CD8-positive, alpha-beta memory T cell (primary cell): ENCODE measurements at regions not wholly inside any gene's neighbourhood (a gene's known extent, or its start where the extent isn't known, plus 50 kb on each side); places are given as distances from the start of the nearest gene placed in this dataset.

Experiments used
- CTCF ChIA-PET: fragments of 350-600 bp; sonication (Branson Sonifier 250); formaldehyde crosslinking; loops from one replicate; lab custom pipeline; 2021; ENCODE audit warnings: antibody characterized with exemption; lab: Charles Lee
- POLR2A ChIA-PET: fragments of 350-600 bp; sonication (Branson Sonifier 250); formaldehyde crosslinking; loops from one replicate; lab custom pipeline; 2021; ENCODE audit warnings: antibody characterized with exemption; lab: Charles Lee
- DNase-seq, 5 donors: peaks; one replicate each; pipeline versions ENCODE4 v3.0.0 to v3.0.0-alpha.2; 2020 to 2022; ENCODE audit warnings: mixed read lengths in 1 of 5
- H3K27ac ChIP-seq: one replicate; pipeline ENCODE4 v1.7.0; 2013; ENCODE audit warnings: low read depth, mild to moderate bottlenecking, low read length, moderate library complexity
- H3K27me3 ChIP-seq: 2 replicates; pipeline ENCODE4 v1.7.0; 2013; ENCODE audit warnings: low read length, mild to moderate bottlenecking; ENCODE audit not compliant: insufficient read depth, poor library complexity, severe bottlenecking
- H3K36me3 ChIP-seq: 2 replicates; pipeline ENCODE4 v1.7.0; 2013; ENCODE audit warnings: mild to moderate bottlenecking, low read length, moderate library complexity; ENCODE audit not compliant: insufficient read depth
- H3K4me1 ChIP-seq: 2 replicates; pipeline ENCODE4 v1.7.0; 2013; ENCODE audit warnings: mild to moderate bottlenecking, low read length, moderate library complexity; ENCODE audit not compliant: insufficient read depth
- H3K4me3 ChIP-seq: 2 replicates; pipeline ENCODE4 v1.7.0; 2013; ENCODE audit warnings: mild to moderate bottlenecking, low read length
- H3K9me3 ChIP-seq: 2 replicates; pipeline ENCODE4 v1.7.0; 2013; ENCODE audit warnings: mild to moderate bottlenecking, low read length
- H3K27ac Mint-ChIP-seq, 8 donors: one replicate each; pipeline ENCODE4 v1.8.0; 2020 to 2021; ENCODE audit warnings: mixed read lengths in 8 of 8, mild to moderate bottlenecking in 6 of 8, inconsistent platforms in 3 of 8, moderate library complexity in 3 of 8
- H3K27me3 Mint-ChIP-seq, 2 donors: one replicate each; pipeline ENCODE4 v1.8.0; 2020 to 2021; ENCODE audit warnings: mixed read lengths in 2 of 2, mild to moderate bottlenecking in 1 of 2, moderate library complexity in 1 of 2
- H3K36me3 Mint-ChIP-seq, 3 donors: one replicate each; pipeline ENCODE4 v1.8.0; 2020 to 2021; ENCODE audit warnings: mixed read lengths in 3 of 3, inconsistent platforms in 1 of 3, mild to moderate bottlenecking in 1 of 3
- H3K4me1 Mint-ChIP-seq, 3 donors: one replicate each; pipeline ENCODE4 v1.8.0; 2020 to 2021; ENCODE audit warnings: mixed read lengths in 3 of 3, inconsistent platforms in 1 of 3, mild to moderate bottlenecking in 1 of 3
- H3K4me3 Mint-ChIP-seq, 7 donors: one replicate each; pipeline ENCODE4 v1.8.0; 2020 to 2021; ENCODE audit warnings: mixed read lengths in 7 of 7, mild to moderate bottlenecking in 6 of 7, moderate library complexity in 4 of 7, inconsistent platforms in 2 of 7
- H3K9me3 Mint-ChIP-seq, 5 donors: one replicate each; pipeline ENCODE4 v1.8.0; 2020 to 2022; ENCODE audit warnings: mixed read lengths in 5 of 5, mild to moderate bottlenecking in 3 of 5, moderate library complexity in 2 of 5, inconsistent platforms in 1 of 5

DNA sequence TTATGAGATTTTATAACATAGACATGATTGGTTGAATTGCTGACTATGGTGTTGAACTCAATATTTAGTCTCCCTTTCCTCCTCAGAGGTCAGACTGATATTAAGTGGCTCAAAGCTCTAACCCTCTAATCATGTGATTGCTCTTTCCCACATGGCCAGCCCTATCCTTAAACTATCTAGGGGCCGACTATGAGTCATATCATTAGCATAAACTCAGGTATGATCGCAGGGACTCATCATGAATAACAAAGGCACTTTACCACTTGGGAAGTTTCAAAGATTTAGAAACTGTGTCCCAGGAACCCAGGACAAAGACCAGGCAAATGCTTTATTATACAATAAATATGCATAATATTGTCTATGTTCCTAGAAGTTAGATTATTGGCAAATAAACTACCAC lies 894.6 kb upstream of the NEGR1 start:
- ChIA-PET CTCF (no interaction called here), POLR2A (no interaction called here)
- H3K9me3 Mint-ChIP-seq: peaks cover 2 to 29% (median 5%) of the 10 kb centered on the region in 5 donors
- DNase-seq: no peak
- no peaks in the 10 kb centered on the region for H3K4me1 Mint-ChIP-seq
- Histone ChIP-seq H3K4me1 (no peaks in the 10 kb centered on the region), H3K36me3 (no peaks in the 10 kb centered on the region), H3K27me3 (no peaks in the 10 kb centered on the region), H3K27ac (no peak overlapping the region), H3K9me3 (no peaks in the 10 kb centered on the region), H3K4me3 (no peak overlapping the region)
- H3K36me3 Mint-ChIP-seq: no peaks in the 10 kb centered on the region
- no peaks in the 10 kb centered on the region for H3K27me3 Mint-ChIP-seq
- H3K27ac Mint-ChIP-seq: no peak overlapping the region
- H3K4me3 Mint-ChIP-seq: no peak overlapping the region

DNA sequence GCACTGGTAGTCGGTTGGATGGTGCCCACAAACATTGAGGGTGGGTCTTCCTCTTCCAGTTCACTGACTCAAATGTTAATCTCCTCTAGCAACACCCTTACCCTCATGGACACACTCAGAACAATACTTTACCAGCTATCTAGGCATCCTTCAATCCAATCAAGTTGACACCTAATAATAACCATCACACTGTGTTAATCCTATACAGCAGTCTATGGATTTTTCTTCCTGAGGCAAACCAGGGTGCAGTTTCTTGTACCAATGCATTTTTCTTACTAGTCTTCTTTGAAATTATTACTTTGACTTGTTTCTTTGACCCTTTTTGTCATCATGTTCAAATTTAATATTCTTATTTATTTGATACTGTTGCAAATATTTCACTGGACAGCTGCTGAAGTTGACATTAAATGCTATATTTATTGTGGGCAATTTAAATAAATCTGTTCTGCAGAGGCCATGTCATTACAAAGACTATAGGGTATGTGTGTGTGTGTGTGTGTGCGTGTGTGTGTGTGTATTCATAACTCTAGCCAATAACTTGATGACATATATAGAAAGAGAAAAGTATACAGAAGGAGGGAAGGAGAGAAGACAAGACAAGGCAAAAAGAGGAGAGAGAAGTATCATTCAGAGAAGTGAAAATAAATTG lies 884.8 kb upstream of the NEGR1 start:
- CTCF ChIA-PET: no interaction called here
- no peak overlapping the region for H3K27ac ChIP-seq
- no peaks in the 10 kb centered on the region for H3K9me3 ChIP-seq
- H3K4me3 Mint-ChIP-seq: no peak overlapping the region
- H3K9me3 Mint-ChIP-seq: peaks cover 2 to 37% (median 6%) of the 10 kb centered on the region in 5 donors
- H3K4me1 Mint-ChIP-seq: no peaks in the 10 kb centered on the region
- no peaks in the 10 kb centered on the region for H3K27me3 ChIP-seq
- DNase-seq: no peak
- no peak overlapping the region for H3K27ac Mint-ChIP-seq
- no peaks in the 10 kb centered on the region for H3K36me3 ChIP-seq
- no peaks in the 10 kb centered on the region for H3K4me1 ChIP-seq
- H3K4me3 ChIP-seq: no peak overlapping the region
- H3K36me3 Mint-ChIP-seq: no peaks in the 10 kb centered on the region
- no peaks in the 10 kb centered on the region for H3K27me3 Mint-ChIP-seq
- POLR2A ChIA-PET: no interaction called here

DNA sequence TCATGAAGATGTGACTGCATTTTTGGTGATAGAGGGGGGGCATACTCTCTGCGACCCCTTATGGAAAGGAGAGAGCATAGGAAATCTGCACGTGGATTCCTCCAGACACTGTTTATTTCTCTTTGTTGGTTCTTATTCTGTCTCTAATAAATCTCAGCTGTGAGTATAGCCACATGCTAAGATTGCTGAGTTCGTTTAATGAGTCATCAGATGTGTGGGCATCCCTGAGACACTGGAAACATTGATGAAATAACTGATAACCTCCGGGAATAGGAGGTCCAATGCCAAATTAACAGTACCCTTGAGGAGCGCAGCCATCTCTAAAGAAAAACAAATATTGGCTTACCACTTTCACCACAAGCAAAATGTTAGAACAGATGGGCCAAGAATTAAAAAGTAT lies 880.2 kb upstream of the NEGR1 start:
- Mint-ChIP-seq H3K4me1 (no peaks in the 10 kb centered on the region), H3K27ac (no peak overlapping the region), H3K4me3 (no peak overlapping the region), H3K27me3 (no peaks in the 10 kb centered on the region), H3K9me3 (peaks cover 0 to 34% (median 6%) of the 10 kb centered on the region in 5 donors), H3K36me3 (no peaks in the 10 kb centered on the region)
- Histone ChIP-seq H3K27me3 (no peaks in the 10 kb centered on the region), H3K4me1 (no peaks in the 10 kb centered on the region), H3K27ac (no peak overlapping the region), H3K9me3 (no peaks in the 10 kb centered on the region), H3K36me3 (no peaks in the 10 kb centered on the region), H3K4me3 (no peak overlapping the region)
- no peak for DNase-seq
- ChIA-PET CTCF (no interaction called here), POLR2A (no interaction called here)

DNA sequence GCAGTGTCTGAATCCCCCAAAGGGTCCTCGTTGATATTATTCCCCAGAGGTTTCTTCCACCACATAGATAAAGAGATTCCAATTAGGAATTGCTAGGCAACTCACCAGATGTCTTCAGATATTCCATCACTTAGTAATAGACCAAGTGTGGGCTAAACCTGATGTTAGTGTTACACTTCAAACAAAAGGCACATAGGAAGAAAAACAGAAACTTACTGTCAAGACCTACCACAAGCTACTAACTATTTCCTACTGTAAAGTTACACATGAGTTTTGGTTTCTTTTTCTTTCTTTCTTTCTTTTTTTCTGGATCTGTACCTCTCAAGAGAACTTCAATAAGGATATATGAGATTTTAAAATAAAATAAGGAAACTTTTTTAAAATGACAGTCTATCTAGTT lies 879.1 kb upstream of the NEGR1 start:
- Mint-ChIP-seq H3K27me3 (no peaks in the 10 kb centered on the region), H3K36me3 (no peaks in the 10 kb centered on the region), H3K9me3 (peaks cover 0 to 34% (median 4%) of the 10 kb centered on the region in 5 donors), H3K27ac (no peak overlapping the region), H3K4me1 (no peaks in the 10 kb centered on the region), H3K4me3 (no peak overlapping the region)
- ChIA-PET CTCF (no interaction called here), POLR2A (no interaction called here)
- no peak for DNase-seq
- H3K27me3 ChIP-seq: no peaks in the 10 kb centered on the region
- H3K9me3 ChIP-seq: no peaks in the 10 kb centered on the region
- no peak overlapping the region for H3K27ac ChIP-seq
- no peaks in the 10 kb centered on the region for H3K4me1 ChIP-seq
- H3K4me3 ChIP-seq: no peak overlapping the region
- H3K36me3 ChIP-seq: no peaks in the 10 kb centered on the region

DNA sequence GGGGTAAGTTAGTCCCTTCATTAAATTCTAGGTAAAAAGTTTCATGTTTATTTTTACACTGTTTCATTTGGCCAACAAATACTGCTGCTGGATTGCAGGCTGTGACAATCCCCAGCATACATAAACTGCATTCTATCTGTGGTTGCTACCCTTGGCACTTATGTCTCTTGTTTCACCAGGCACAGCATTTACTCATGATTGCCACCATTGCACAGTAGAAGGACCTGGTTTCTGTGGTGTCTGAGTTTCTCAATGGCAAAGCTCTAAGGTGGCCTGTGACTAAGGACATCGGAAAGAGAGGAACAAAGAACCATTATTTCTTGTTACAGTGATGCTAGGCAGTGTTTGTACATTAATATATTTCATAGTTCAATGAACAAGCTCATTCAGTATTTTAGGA lies 878.4 kb upstream of the NEGR1 start:
- no peak overlapping the region for H3K27ac ChIP-seq
- POLR2A ChIA-PET: no interaction called here
- CTCF ChIA-PET: no interaction called here
- Mint-ChIP-seq H3K27ac (no peak overlapping the region), H3K27me3 (no peaks in the 10 kb centered on the region), H3K36me3 (no peaks in the 10 kb centered on the region), H3K4me1 (no peaks in the 10 kb centered on the region), H3K4me3 (no peak overlapping the region), H3K9me3 (peaks cover 0 to 30% (median 4%) of the 10 kb centered on the region in 5 donors)
- no peaks in the 10 kb centered on the region for H3K9me3 ChIP-seq
- no peak for DNase-seq
- H3K36me3 ChIP-seq: no peaks in the 10 kb centered on the region
- no peaks in the 10 kb centered on the region for H3K4me1 ChIP-seq
- H3K27me3 ChIP-seq: no peaks in the 10 kb centered on the region
- H3K4me3 ChIP-seq: no peak overlapping the region

DNA sequence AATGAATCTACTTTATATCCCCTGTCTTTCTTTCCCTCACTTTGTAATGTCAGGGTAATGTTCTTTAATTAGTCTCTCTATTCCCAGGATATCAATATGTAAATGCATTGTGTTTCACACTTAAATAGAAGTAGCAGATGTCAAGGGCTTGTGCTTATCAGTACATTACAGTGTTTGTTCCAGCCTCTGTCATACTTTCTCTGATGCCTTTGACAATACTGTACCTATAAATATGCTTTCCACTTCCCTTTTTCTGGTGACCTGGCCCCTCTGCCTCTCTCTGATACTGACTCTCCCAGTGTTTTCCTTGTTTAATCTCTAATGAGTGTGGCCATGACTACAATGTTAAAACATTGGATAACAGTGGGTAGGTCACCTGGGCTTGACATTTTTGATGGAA lies 862.0 kb upstream of the NEGR1 start:
- Histone ChIP-seq H3K9me3 (no peaks in the 10 kb centered on the region), H3K36me3 (no peaks in the 10 kb centered on the region), H3K27ac (no peak overlapping the region), H3K4me3 (no peak overlapping the region), H3K4me1 (no peaks in the 10 kb centered on the region), H3K27me3 (no peaks in the 10 kb centered on the region)
- no peaks in the 10 kb centered on the region for H3K36me3 Mint-ChIP-seq
- ChIA-PET POLR2A (no interaction called here), CTCF (no interaction called here)
- H3K4me1 Mint-ChIP-seq: no peaks in the 10 kb centered on the region
- no peak for DNase-seq
- H3K27ac Mint-ChIP-seq: no peak overlapping the region
- H3K9me3 Mint-ChIP-seq: peaks cover 2 to 28% (median 13%) of the 10 kb centered on the region in 5 donors
- no peak overlapping the region for H3K4me3 Mint-ChIP-seq
- H3K27me3 Mint-ChIP-seq: no peaks in the 10 kb centered on the region

DNA sequence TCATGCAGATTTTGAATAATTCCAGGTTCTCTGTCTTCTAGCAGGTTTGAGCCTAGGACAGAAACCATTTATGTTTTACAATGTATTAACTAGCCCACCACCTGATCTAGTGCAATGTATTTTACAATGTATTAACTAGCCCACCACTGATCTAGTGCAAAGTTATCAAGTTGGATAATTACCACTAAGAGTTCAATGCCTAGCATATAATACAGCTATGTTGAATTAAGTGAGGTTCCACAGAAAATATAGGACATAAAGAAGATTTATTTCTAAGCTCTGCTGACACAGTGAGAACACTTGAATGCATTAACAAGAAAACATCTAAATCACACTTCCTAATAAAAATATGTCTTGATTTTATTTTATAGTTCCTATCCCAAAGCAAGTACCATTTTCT lies 854.6 kb upstream of the NEGR1 start:
- CTCF ChIA-PET: no interaction called here
- Mint-ChIP-seq H3K27ac (no peak overlapping the region), H3K27me3 (no peaks in the 10 kb centered on the region), H3K4me1 (no peaks in the 10 kb centered on the region), H3K36me3 (no peaks in the 10 kb centered on the region), H3K9me3 (peaks cover 4 to 17% (median 13%) of the 10 kb centered on the region in 5 donors), H3K4me3 (no peak overlapping the region)
- H3K4me3 ChIP-seq: no peak overlapping the region
- H3K27me3 ChIP-seq: no peaks in the 10 kb centered on the region
- H3K36me3 ChIP-seq: no peaks in the 10 kb centered on the region
- H3K27ac ChIP-seq: no peak overlapping the region
- POLR2A ChIA-PET: no interaction called here
- no peaks in the 10 kb centered on the region for H3K9me3 ChIP-seq
- DNase-seq: no peak
- no peaks in the 10 kb centered on the region for H3K4me1 ChIP-seq

DNA sequence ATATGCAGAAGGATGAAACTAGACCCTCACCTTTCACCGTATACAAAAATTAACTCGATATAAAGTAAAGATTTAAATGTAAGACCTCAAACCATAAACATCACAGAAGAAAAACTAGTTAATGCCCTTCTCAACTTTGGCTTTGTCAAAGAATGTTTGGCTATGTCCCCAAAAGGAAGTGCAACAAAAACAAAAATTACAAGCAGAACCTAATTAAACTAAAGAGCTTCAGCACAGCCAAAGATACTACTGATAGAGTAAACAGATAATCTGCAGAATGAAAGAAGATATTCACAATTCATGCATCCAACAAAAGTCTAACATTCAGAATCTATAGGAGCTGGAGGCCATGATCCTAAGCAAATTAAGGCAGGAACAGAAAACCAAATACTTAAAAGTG lies 824.6 kb upstream of the NEGR1 start:
- no peak overlapping the region for H3K27ac ChIP-seq
- H3K4me3 ChIP-seq: no peak overlapping the region
- DNase-seq: no peak
- no peak overlapping the region for H3K27ac Mint-ChIP-seq
- H3K4me3 Mint-ChIP-seq: no peak overlapping the region
- no peaks in the 10 kb centered on the region for H3K9me3 ChIP-seq
- ChIA-PET CTCF (no interaction called here), POLR2A (no interaction called here)
- H3K9me3 Mint-ChIP-seq: peaks cover 5 to 16% (median 6%) of the 10 kb centered on the region in 5 donors
- no peaks in the 10 kb centered on the region for H3K36me3 ChIP-seq
- H3K27me3 ChIP-seq: no peaks in the 10 kb centered on the region
- no peaks in the 10 kb centered on the region for H3K36me3 Mint-ChIP-seq
- no peaks in the 10 kb centered on the region for H3K4me1 ChIP-seq
- H3K4me1 Mint-ChIP-seq: no peaks in the 10 kb centered on the region
- no peaks in the 10 kb centered on the region for H3K27me3 Mint-ChIP-seq
